LoVo (cell line): ENCODE measurements at regions not wholly inside any gene's neighbourhood (a gene's known extent, or its start where the extent isn't known, plus 50 kb on each side); places are given as distances from the start of the nearest gene placed in this dataset.
"Not testable (repeated sequence)": the region's sequence is repeated elsewhere in the genome, so short reads cannot be mapped to it uniquely, and the experiment has no call there.

Experiments used
- DNase-seq: peaks from one replicate; pipeline ENCODE4 v3.0.0-alpha.2; 2016; ENCODE audit warnings: low spot score

DNA sequence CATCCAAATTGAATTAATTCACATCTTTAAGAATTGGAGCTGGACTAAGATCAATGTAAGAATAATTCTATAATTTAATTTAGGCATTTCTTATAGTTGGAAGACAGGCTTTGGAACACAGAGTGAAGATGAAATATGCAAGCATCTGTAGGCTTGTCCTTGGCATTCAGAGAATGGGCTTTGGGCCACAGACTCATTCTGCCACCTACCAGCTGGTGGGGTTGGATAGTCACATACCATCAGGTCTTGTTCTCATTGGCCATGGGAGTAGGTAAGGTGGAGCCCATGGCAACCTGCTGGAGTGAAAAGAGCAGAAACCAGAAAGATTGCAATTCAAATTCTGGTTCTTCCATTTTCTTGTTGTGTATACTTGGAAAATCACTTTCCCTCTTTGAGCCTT lies 300.3 kb downstream of the CYRIA start:
- no peak for DNase-seq

DNA sequence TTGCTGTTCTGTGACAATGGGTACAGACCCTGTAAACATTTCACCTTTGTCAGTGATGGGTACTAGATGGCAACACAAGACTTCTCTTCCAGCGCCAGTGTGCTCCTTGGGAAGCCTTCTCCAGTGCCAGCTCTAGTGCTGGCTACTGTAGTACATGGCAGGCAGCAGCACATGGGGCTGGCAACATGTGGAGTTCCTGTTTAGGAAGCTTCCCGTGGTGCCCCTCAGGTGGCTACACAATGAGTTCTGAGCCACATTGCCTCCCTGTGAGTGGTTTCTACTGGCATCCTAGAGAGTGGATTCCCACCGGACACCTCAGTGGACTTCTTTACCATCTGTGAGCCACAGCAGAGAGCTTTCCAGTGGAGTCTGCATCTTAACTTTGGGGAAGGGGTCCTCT lies 302.1 kb downstream of the CYRIA start:
- DNase-seq: no peak

DNA sequence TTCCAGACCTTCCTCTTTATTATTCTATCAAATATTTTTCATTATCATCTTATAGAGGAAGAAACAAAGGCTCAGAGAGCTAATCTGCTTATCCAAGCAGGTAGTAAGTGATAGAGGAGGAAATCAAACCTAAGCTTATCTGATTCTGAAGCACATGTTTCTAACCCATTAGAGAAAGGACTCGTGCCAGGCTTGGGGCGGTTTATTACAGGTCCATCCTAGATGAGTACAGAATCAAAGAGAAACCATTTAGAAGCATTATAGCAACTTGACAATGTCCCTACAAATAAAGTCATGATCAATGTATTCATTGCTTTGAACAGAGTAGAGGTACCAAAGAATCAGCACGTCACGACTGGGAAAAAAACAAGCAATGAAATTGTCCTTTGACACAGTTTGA lies 303.0 kb downstream of the CYRIA start:
- DNase-seq: no peak

GRCh38 chr2:16361261-16361995 lies 304.2 kb downstream of the CYRIA start:
- no peak for DNase-seq

DNA sequence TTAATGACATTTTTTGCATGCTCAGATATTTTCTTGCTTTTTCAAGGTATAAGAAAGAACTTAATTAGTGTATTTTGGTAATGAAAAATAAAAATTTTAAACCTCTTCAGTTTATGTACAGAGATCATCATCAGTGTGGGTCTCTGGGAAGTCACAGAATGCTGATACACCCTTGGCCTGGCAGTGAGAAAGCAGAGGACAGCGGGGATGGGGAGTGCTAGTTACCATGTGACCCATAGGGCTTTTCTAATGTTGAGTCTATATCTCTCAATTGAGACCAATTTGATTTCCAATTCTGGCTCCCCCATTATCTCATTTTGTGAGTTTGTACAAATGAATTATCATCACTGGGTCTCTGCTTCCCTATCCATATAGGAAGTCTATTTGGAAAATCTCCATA lies 305.7 kb downstream of the CYRIA start:
- no peak for DNase-seq

- no peak for DNase-seq
Observed at GRCh38 chr2:16357188-16357587, 308.4 kb downstream of the CYRIA start.

- DNase-seq: no peak
Observed at GRCh38 chr2:16351541-16351940, 314.1 kb downstream of the CYRIA start.

DNA sequence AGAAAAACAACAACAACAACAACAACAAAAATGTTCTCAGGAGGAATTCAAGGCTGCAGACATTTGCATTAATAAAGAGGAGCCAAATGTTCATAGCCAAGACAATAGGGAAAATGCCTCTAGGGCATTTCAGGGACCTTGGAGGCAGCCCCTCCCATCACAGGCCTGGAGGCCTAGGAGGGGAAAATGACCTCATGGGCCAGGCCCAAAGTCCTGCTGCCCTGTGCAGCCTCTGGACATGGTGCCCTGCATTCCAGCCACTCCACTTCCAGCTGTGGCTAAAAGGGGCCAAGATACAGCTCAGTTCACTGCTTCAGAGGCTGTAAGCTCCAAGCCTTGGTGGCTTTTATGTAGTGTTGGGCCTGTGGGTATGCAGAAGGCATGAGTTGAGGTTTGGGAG lies 314.5 kb downstream of the CYRIA start:
- no peak for DNase-seq

DNA sequence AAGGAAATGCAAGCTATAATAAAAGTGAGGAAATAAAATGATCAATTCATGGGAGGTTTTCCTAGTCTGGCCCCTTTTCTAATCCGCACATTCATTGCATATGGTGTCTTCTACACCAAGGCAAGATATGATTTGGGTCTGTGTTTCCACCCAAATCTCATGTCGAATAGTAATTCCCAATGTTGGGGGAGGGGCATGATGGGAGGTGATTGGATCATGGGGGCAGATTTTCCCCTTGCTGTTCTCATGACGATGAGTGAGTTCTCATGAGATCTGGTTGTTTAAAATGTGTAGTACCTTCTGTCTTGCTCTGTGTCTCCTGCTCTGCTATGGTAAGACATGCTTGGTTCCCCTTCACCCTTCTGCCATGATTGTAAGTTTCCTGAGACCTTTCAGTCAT lies 315.4 kb downstream of the CYRIA start:
- no peak for DNase-seq

GRCh38 chr2:16349811-16350210 lies 315.8 kb downstream of the CYRIA start:
- DNase-seq: no peak

DNA sequence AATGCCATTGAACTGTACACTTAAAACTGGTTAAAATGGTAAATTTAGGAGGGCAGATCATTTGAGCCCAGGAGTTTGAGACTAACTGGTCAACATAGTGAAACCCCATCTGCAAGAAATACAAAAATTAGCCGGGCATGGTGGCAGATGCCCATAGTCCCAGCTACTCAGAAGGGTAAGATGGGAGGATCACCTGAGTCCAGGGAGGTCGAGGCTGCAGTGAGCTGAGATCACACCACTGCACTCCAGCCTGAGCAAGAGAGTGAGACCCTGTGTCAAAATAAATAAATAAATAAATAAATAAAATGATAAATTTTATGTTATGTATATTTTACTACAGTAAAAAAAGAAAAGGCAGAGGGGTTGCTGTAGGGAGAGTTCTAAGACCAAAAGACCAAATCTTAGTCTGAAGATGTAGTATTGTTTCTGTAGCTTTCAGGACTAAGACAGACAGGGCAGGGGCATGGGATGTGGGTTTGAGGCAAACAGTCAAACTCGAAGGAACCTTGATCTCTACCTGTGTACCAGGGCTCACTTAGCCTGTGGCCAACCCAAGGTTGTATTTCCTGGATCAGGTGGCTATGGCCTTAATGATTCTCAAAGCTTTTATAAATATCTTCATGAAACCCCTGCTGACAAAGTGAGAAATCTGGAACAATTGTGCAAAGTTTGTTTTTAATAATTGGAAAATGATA lies 316.7 kb downstream of the CYRIA start:
- DNase-seq: no peak

DNA sequence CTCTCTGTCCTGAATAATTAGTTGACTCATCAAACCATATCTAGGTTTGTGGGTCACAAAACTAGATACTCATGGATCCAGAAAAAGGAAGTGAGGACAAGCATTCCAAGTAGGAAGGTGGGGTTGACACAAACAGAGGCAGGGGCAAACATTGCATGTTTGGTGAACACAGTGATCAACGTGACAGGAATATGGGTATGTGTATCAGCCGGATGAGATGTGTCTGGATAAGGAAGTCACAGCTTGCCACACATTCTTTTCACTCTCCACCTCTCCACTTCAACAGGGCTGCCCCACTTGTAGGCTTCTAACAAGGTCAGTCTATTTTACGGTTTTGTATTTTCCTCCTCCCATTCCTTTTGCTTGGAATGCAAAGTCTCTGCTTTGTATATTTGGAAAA lies 319.0 kb downstream of the CYRIA start:
- no peak for DNase-seq

DNA sequence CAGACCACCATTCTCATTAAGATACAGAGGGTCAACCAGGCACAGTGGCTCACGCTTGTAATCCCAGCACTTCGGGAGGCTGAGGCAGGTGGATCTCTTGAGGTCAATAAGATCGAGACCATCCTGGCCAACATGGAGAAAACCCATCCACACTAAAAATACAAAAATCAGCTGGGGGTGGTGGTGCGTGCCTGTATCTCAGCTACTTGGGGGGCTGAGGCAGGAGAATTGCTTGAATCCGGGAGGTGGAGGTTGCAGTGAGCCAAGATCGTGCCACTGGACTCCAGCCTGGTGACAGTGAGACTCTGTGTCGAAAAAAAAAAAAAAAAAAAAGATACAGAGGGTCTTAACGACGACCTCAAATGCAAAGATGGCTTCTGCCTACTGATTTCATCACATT lies 320.4 kb downstream of the CYRIA start:
- DNase-seq: not testable (repeated sequence)

GRCh38 chr2:16339206-16339605 lies 326.4 kb downstream of the CYRIA start:
- DNase-seq: no peak

DNA sequence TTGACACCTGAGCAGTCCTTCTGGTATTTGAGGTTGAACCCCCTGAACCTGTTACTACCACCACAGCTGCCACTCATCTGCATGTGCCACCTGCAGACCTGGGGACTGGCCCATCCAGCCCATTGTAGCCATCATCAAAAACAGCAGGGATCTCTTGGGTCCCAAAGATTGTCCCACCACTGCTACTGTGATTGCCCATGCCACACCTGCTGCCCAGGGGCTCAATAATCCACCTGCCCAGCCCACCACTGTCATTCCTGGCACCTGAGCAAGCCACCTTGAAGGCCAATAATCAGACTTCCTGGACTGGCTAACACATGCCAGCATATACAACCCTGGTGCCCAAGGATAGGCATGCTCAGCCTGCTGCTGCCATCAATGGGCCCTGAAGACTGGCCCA lies 327.6 kb downstream of the CYRIA start:
- no peak for DNase-seq

DNA sequence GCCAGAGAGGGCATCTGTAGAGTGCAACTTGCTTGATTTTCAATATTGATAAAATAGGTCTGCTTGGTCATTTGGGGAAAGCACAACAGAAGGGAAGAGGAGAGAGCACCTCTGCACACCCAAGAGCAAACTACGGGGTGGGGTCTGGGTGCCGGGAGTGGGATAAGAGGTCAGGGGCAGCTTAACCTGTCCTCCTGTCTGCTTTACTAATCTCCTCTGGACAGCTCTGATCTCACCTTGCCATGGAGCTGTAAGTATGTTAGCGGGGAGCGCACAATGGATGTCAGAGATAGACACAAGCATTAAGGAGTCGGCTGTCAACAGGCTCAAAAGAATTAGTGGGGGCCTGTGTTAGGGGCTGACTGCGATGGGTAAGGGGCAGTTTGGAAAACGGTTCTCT lies 328.7 kb downstream of the CYRIA start:
- DNase-seq: no peak

DNA sequence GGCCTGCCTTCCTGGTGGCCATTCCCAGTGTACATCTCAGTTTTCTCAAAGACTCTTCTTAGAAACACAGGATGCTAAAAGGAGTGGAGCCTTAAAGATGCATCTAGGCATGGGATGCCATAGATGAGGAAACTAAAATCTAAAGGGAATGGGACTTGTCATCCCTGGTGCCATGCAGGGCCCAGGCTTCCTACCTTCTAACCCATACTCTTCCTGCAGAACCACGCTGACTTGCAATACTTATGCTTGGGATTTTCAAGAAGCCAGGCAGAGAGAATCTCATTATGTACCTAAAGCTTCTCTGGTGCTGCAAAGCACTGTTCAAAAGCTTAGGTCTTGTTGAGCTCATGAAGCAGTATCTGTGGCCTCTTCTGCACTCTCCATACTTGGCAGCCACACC lies 329.1 kb downstream of the CYRIA start:
- no peak for DNase-seq

- DNase-seq: no peak
Observed at GRCh38 chr2:16335947-16336346, 329.7 kb downstream of the CYRIA start.

- DNase-seq: no peak
Observed at GRCh38 chr2:16335604-16335930, 330.1 kb downstream of the CYRIA start.

GRCh38 chr2:16334886-16335603 lies 330.6 kb downstream of the CYRIA start:
- DNase-seq: no peak

- no peak for DNase-seq
Observed at GRCh38 chr2:16334366-16334765, 331.3 kb downstream of the CYRIA start.

GRCh38 chr2:16333681-16334080 lies 332.0 kb downstream of the CYRIA start:
- DNase-seq: no peak
